AG04449 (cell line): ENCODE measurements at regions not wholly inside any gene's neighbourhood (a gene's known extent, or its start where the extent isn't known, plus 50 kb on each side); places are given as distances from the start of the nearest gene placed in this dataset.

Experiments
- CTCF ChIA-PET: fragments of 350-600 bp; formaldehyde crosslinking; extraction: SDS; loops from one replicate; lab custom pipeline; 2021; ENCODE audit warnings: antibody characterized with exemption; lab: Yijun Ruan, JAX
- POLR2A ChIA-PET: fragments of 400-600, 350-600 bp; formaldehyde crosslinking; extraction: SDS; loops from one replicate; lab custom pipeline; 2020; ENCODE audit warnings: antibody characterized with exemption, inconsistent platforms; lab: Yijun Ruan, JAX
- DNase-seq: peaks from one replicate; pipeline ENCODE4 v3.0.0-alpha.2; 2010; ENCODE audit warnings: low read depth, low spot score
- H3K4me3 ChIP-seq: 2 replicates; pipeline ENCODE4 v1.5.1; 2011; ENCODE audit warnings: low read depth, mild to moderate bottlenecking, control low read depth, low read length
- TF ChIP-seq, protein P1 (sequence below): IDR thresholded peaks from one replicate; pipeline ENCODE4 v1.5.1; 2011; ENCODE audit warnings: mild to moderate bottlenecking, moderate library complexity, low read length, control low read depth, inconsistent platforms; ENCODE audit not compliant: insufficient read depth; ENCODE audit errors: missing control alignments

DNA sequence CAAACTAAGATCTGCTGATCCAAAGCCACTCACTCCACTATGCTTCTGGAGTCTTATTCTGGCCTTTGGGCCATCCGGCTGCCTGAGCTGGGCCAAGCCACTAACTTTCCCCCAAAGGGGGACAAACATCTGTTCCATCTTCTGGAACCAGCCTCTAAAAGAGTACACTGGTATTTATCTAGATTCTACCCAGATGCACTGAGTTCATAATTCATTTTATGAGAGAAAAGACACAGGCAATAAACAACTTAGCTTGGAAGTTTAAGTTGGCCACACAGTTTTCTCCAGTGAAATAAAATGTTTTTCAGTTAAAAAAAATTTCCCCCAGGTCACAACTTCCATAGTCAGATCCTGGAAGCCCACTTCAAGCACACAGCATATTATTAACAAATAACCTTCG lies 80.1 kb upstream of the ARHGEF3 start:
- CTCF ChIA-PET, result no interaction called here

DNA sequence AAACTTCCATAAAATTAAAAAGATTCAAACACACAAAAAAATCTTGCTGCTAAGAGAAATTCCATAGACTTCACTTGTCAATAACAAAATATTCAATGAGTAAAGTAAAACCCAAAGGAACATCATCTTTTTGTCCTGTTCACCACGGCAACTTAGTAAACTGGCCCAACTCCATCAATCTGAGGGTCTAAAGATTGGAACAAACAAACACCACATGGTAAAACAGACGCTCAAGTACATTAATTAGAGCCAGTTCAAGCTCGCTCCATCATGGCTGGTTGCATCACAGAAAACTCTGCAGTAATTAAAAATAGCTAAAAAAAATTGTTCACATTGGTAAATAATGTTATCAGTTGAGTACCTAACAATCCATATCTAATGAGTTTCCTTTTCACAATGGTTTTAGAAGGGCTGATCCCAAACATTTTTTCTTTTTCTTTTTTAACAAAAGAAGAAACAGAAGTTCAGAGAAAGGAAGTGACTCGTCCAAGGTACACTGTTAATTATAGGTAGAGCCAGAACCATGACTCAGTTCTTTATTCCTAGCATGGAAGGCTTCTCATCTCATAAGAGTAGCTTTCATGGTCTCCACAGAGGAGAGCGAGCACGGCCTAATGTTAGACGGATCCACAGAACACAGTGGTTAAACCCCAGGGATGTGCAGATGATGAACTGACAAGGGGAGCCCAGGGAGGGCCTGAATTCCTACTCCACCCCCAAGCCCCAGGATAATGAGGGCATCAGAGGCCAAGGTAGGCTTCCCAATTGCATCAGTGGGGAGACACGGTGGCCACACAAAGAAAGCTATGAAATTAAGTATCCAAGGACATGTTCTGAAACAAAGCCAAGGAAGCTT lies 79.2 kb upstream of the ARHGEF3 start:
- TF ChIP-seq, protein P1, sequence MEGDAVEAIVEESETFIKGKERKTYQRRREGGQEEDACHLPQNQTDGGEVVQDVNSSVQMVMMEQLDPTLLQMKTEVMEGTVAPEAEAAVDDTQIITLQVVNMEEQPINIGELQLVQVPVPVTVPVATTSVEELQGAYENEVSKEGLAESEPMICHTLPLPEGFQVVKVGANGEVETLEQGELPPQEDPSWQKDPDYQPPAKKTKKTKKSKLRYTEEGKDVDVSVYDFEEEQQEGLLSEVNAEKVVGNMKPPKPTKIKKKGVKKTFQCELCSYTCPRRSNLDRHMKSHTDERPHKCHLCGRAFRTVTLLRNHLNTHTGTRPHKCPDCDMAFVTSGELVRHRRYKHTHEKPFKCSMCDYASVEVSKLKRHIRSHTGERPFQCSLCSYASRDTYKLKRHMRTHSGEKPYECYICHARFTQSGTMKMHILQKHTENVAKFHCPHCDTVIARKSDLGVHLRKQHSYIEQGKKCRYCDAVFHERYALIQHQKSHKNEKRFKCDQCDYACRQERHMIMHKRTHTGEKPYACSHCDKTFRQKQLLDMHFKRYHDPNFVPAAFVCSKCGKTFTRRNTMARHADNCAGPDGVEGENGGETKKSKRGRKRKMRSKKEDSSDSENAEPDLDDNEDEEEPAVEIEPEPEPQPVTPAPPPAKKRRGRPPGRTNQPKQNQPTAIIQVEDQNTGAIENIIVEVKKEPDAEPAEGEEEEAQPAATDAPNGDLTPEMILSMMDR, result no peak
- POLR2A ChIA-PET, result no interaction called here
- CTCF ChIA-PET, result no interaction called here
- DNase-seq, result no peak
- H3K4me3 ChIP-seq, result no peak overlapping the region

More for the DNA sequence above, 80.1 kb upstream of the ARHGEF3 start:
- no peak for DNase-seq
- TF ChIP-seq, protein P1, result no peak
- no peak overlapping the region for H3K4me3 ChIP-seq
- POLR2A ChIA-PET, result no interaction called here

DNA sequence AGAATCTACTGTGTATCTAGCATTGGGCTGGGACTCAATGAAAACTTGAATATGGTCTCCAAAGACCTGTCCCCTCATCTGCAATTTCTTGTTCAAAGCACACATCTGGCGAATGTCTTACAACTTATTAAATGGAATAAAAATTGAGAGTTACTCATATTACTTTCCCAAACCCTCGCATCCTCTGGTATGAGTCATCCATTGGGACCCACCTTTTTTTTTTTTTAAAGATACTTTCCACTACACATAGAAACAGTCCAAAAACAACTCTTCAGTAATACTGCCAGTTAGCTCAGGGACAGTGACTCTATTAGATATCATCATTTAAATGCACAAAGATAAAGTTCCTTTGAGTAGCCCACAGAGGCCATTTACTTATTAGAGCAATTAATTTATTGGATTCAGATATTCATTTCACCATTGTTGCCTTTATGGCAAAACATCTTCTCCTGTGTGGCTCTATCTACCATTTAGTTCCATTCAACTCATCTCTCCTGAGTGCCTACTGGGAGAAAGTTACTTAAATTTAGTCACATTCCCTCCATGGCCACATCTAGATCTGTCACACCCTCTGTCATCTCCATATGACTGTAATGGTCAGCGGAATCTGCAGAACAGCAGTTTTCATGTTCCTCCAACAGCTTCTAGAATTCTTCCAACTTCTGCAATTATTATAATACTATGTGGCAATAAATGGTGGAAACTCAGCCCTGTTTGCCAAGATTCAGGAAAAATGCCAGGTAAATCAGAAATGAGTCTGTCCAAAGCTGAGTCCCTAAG lies 77.9 kb upstream of the ARHGEF3 start:
- CTCF ChIA-PET, result no interaction called here

DNA sequence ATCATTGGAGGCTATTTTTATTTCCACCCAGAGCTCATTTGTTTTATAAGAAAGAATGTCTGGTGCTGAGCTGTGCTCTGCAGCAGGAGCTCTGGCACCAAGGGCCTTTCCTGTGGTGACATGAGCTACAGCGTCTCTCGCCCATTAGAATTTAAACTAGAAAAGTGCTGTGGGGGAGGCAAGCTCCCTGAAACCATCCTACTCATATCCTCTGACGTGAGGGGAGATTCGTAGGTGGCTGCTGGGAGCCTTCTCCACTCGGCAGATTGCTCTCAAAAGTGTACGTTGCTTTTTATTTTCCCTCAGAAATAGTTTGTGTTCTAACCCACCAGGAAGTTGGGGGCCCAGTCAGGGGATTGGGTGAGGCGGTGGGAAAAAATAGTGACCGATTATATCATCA lies 76.3 kb upstream of the ARHGEF3 start:
- ChIA-PET POLR2A (no interaction called here), CTCF (interaction anchor here (1.0 kb wide), 1 partner anchor 176 kb away, joined by 3 read pairs; no protein-coding TSS in a partner anchor)
- H3K4me3 ChIP-seq, result no peak overlapping the region
- TF ChIP-seq, protein P1, result no peak
- DNase-seq, result no peak

More for the DNA sequence above, 77.9 kb upstream of the ARHGEF3 start:
- H3K4me3 ChIP-seq, result no peak overlapping the region
- TF ChIP-seq, protein P1, result no peak
- no peak for DNase-seq
- POLR2A ChIA-PET, result no interaction called here

DNA sequence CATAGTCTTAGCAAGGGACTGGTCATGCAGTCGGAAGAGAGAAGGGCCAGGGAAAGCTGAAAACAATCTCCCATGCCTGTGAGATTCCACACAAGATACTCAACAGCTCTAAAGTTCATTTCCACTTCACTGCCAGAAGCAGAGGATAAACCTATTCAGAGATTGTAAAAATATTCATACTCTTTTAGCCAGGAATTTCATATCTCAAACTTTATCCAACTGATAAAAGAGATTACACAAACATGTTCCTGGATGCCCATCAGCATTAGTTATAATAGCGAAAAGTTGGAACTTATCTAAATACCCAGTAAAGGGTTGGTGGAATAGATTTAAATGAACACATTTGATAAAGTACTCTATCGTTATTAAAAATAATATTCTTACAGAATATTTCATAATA lies 75.2 kb upstream of the ARHGEF3 start:
- POLR2A ChIA-PET, result no interaction called here
- CTCF ChIA-PET, result no interaction called here
- TF ChIP-seq, protein P1, result no peak

DNA sequence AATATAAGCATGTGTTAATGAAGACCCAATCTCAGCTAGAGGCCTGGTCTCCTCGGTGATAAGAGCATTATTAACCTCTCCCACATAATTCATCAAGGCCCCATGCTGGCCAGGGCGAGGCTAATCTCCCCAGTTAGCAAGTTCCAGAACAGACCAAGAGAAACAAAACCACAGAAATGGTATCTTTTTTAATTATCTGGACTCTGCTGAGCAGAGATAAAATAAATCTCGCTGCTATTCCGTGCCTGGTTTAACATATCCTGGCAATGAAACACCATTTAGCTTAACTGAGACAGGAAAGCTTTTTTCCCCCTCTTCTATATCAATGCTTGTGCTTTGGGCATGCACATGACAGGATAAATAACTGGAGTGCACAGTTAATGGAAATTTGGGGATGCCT lies 72.5 kb upstream of the ARHGEF3 start:
- ChIA-PET POLR2A (no interaction called here), CTCF (no interaction called here)
- no peak for DNase-seq
- no peak overlapping the region for H3K4me3 ChIP-seq
- TF ChIP-seq, protein P1, result no peak

More for the DNA sequence above, 75.2 kb upstream of the ARHGEF3 start:
- no peak overlapping the region for H3K4me3 ChIP-seq
- no peak for DNase-seq
